Ascending aorta (tissue), 2 donors: ENCODE measurements at regions not wholly inside any gene's neighbourhood (a gene's known extent, or its start where the extent isn't known, plus 50 kb on each side); places are given as distances from the start of the nearest gene placed in this dataset.

Experiments
- DNase-seq, 2 donors: peaks; one replicate each; pipeline ENCODE4 v3.0.0-alpha.2; 2019; ENCODE audit warnings: low spot score in 2 of 2
- H3K27ac ChIP-seq, 2 donors: fragments of 200-600 bp; sonication (generic); one replicate each; pipeline ENCODE4 v1.5.1; 2016 to 2017; ENCODE audit warnings: mild to moderate bottlenecking in 1 of 2
- H3K27me3 ChIP-seq: fragments of 200-600 bp; sonication (generic); one replicate; pipeline ENCODE4 v1.5.1; 2017
- H3K36me3 ChIP-seq, 2 donors: fragments of 200-600 bp; sonication (generic); one replicate each; pipeline ENCODE4 v1.5.1; 2016
- H3K4me1 ChIP-seq, 2 donors: fragments of 200-600 bp; sonication (generic); one replicate each; pipeline ENCODE4 v1.5.1; 2016 to 2017; ENCODE audit warnings: mild to moderate bottlenecking in 1 of 2
- H3K4me3 ChIP-seq, 2 donors: fragments of 200-600 bp; sonication (generic); one replicate each; pipeline ENCODE4 v1.5.1; 2016 to 2017; ENCODE audit warnings: mild to moderate bottlenecking in 1 of 2
- H3K9me3 ChIP-seq, 2 donors: fragments of 200-600 bp; sonication (generic); one replicate each; pipeline ENCODE4 v1.5.1; 2016
- CTCF ChIP-seq, 3 experiments: fragments of 200-600 bp in 2 of 3; fragments of 450-650 bp in 1 of 3; sonication (generic) in 2 of 3; IDR thresholded peaks; one replicate each; pipeline ENCODE4 v1.5.1; 2016 to 2019; ENCODE audit warnings: antibody characterized with exemption in 3 of 3, mild to moderate bottlenecking in 1 of 3, moderate library complexity in 1 of 3
- intact Hi-C: fragments of 100-400 bp; cut with DNase I; formaldehyde crosslinking; loops from one replicate; pipeline ENCODE4 v1.15.1; 2023

GRCh38 chr9:99573886-99574285 lies 247.8 kb upstream of the NR4A3 start:
- no peak for DNase-seq
- Histone ChIP-seq H3K9me3 (no peaks in the 10 kb centered on the region), H3K36me3 (no peaks in the 10 kb centered on the region), H3K27me3 (no peaks in the 10 kb centered on the region), H3K4me3 (no peak overlapping the region), H3K27ac (no peak overlapping the region), H3K4me1 (no peaks in the 10 kb centered on the region)
- intact Hi-C loops, result no loop called here
- no peak for TF ChIP-seq CTCF (IDR thresholded peaks at IDR 0.05)

GRCh38 chr9:99576002-99576401 lies 245.7 kb upstream of the NR4A3 start:
- Histone ChIP-seq H3K27me3 (no peaks in the 10 kb centered on the region), H3K4me1 (no peaks in the 10 kb centered on the region), H3K9me3 (no peaks in the 10 kb centered on the region), H3K27ac (no peak overlapping the region), H3K4me3 (no peak overlapping the region), H3K36me3 (no peaks in the 10 kb centered on the region)
- DNase-seq, result no peak
- TF ChIP-seq CTCF (IDR thresholded peaks at IDR 0.05), result no peak
- intact Hi-C loops, result no loop called here

GRCh38 chr9:99576876-99577275 lies 244.8 kb upstream of the NR4A3 start:
- Histone ChIP-seq H3K4me1 (no peaks in the 10 kb centered on the region), H3K27ac (no peak overlapping the region), H3K4me3 (no peak overlapping the region), H3K27me3 (no peaks in the 10 kb centered on the region), H3K9me3 (no peaks in the 10 kb centered on the region), H3K36me3 (no peaks in the 10 kb centered on the region)
- intact Hi-C loops, result no loop called here
- no peak for TF ChIP-seq CTCF (IDR thresholded peaks at IDR 0.05)
- no peak for DNase-seq

GRCh38 chr9:99577351-99577750 lies 244.3 kb upstream of the NR4A3 start:
- Histone ChIP-seq H3K9me3 (no peaks in the 10 kb centered on the region), H3K27ac (no peak overlapping the region), H3K4me1 (no peaks in the 10 kb centered on the region), H3K36me3 (no peaks in the 10 kb centered on the region), H3K27me3 (no peaks in the 10 kb centered on the region), H3K4me3 (no peak overlapping the region)
- intact Hi-C loops, result no loop called here
- no peak for TF ChIP-seq CTCF (IDR thresholded peaks at IDR 0.05)
- DNase-seq, result no peak

- intact Hi-C loops, result no loop called here
- no peaks in the 10 kb centered on the region for H3K9me3 ChIP-seq
These were observed 243.0 kb upstream of the NR4A3 start for GRCh38 chr9:99578666-99579065.

More at GRCh38 chr9:99578666-99579065, 243.0 kb upstream of the NR4A3 start:
- Histone ChIP-seq H3K27me3 (no peaks in the 10 kb centered on the region), H3K27ac (no peak overlapping the region), H3K36me3 (no peaks in the 10 kb centered on the region), H3K4me3 (no peak overlapping the region), H3K4me1 (no peaks in the 10 kb centered on the region)
- no peak for DNase-seq
- no peak for TF ChIP-seq CTCF (IDR thresholded peaks at IDR 0.05)
